ENCODE measurements at regions not wholly inside any gene's neighbourhood (a gene's known extent, or its start where the extent isn't known, plus 50 kb on each side); places are given as distances from the start of the nearest gene placed in this dataset.

GRCh38 chr7:13161125-13161524, 473.7 kb downstream of the ARL4A start:
- no peak overlapping the region for H3K4me3 ChIP-seq (ENCODE audit: low read length)
- no peak for DNase-seq
- H3K27me3 ChIP-seq (ENCODE audit: control insufficient read depth, insufficient read depth, low read length): no peaks in the 10 kb centered on the region

GRCh38 chr7:13165854-13166253, 478.4 kb downstream of the ARL4A start:
- Histone ChIP-seq H3K27me3 (ENCODE audit: control insufficient read depth, insufficient read depth, low read length) (no peaks in the 10 kb centered on the region), H3K36me3 (ENCODE audit: control insufficient read depth, insufficient read depth, low read length) (no peaks in the 10 kb centered on the region), H3K9me3 (replicated peaks; ENCODE audit: control insufficient read depth, low read depth, low read length) (no peaks in the 10 kb centered on the region), H3K27ac (ENCODE audit: low read length) (no peak overlapping the region), H3K4me1 (ENCODE audit: control insufficient read depth, insufficient read depth, low read length) (no peaks in the 10 kb centered on the region), H3K4me3 (ENCODE audit: low read length) (no peak overlapping the region)
- WGBS (ENCODE audit: insufficient coverage): 42% methylated on average over 2 of the region's 4 CpGs
- no peak for DNase-seq

More at GRCh38 chr7:13161125-13161524, 473.7 kb downstream of the ARL4A start:
- no peak overlapping the region for H3K27ac ChIP-seq (ENCODE audit: low read length)
- H3K4me1 ChIP-seq (ENCODE audit: control insufficient read depth, insufficient read depth, low read length): no peaks in the 10 kb centered on the region
- H3K9me3 ChIP-seq (replicated peaks; ENCODE audit: control insufficient read depth, low read depth, low read length): no peaks in the 10 kb centered on the region
- H3K36me3 ChIP-seq (ENCODE audit: control insufficient read depth, insufficient read depth, low read length): no peaks in the 10 kb centered on the region

- WGBS (ENCODE audit: insufficient coverage): 100% methylated on average over 1 of the region's 1 CpG
- no peak for DNase-seq
Observed at GRCh38 chr7:13166801-13167200, 479.4 kb downstream of the ARL4A start.

DNA sequence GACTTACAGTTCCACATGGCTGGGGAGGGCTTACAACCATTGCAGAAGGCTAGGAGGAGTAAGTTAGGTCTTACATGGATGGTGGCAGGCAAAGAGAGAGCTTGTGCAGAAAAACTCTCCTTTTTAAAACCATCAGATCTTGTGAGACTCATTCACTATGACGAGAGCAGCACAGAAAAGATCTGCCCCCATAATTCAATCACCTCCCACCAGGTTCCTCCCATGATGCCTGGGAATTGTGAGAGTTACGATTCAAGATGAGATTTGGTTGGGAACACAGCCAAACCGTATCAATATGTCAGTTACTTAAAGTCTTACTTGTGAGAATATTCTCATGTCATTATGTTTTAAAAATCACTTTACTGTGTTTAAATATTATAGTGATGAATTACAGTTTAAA, 481.9 kb downstream of the ARL4A start:
- no peak overlapping the region for H3K27ac ChIP-seq (ENCODE audit: low read length)
- H3K36me3 ChIP-seq (ENCODE audit: control insufficient read depth, insufficient read depth, low read length): no peaks in the 10 kb centered on the region
- H3K9me3 ChIP-seq (replicated peaks; ENCODE audit: control insufficient read depth, low read depth, low read length): no peaks in the 10 kb centered on the region
- no peak overlapping the region for H3K4me3 ChIP-seq (ENCODE audit: low read length)
- no peak for DNase-seq
- WGBS (ENCODE audit: insufficient coverage): no CpG with 5 or more reads among the region's 3 CpGs
- no peaks in the 10 kb centered on the region for H3K4me1 ChIP-seq (ENCODE audit: control insufficient read depth, insufficient read depth, low read length)
- no peaks in the 10 kb centered on the region for H3K27me3 ChIP-seq (ENCODE audit: control insufficient read depth, insufficient read depth, low read length)

More at GRCh38 chr7:13166801-13167200, 479.4 kb downstream of the ARL4A start:
- H3K9me3 ChIP-seq (replicated peaks; ENCODE audit: control insufficient read depth, low read depth, low read length): no peaks in the 10 kb centered on the region
- no peaks in the 10 kb centered on the region for H3K36me3 ChIP-seq (ENCODE audit: control insufficient read depth, insufficient read depth, low read length)
- no peaks in the 10 kb centered on the region for H3K27me3 ChIP-seq (ENCODE audit: control insufficient read depth, insufficient read depth, low read length)
- no peak overlapping the region for H3K27ac ChIP-seq (ENCODE audit: low read length)
- H3K4me3 ChIP-seq (ENCODE audit: low read length): no peak overlapping the region
- no peaks in the 10 kb centered on the region for H3K4me1 ChIP-seq (ENCODE audit: control insufficient read depth, insufficient read depth, low read length)

DNA sequence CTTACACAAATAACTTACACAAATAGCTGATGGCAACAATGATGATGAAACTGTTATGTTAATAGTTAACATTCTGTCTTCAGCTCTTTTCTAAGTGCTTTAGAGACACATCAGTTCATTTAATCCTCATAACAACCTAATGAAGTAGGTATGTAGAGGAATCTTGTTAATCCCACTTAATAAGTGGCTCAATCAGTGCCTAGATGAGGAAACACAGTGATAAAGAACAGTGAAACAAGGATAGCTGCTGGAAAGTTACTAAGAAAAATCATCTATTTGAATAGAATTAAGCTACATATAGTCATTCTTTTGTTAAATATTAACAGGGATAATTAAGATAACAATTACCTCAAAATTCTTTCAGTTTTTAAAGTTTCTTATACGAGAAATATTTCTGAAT, 487.6 kb downstream of the ARL4A start:
- H3K27me3 ChIP-seq (ENCODE audit: control insufficient read depth, insufficient read depth, low read length): no peaks in the 10 kb centered on the region
- H3K9me3 ChIP-seq (replicated peaks; ENCODE audit: control insufficient read depth, low read depth, low read length): no peaks in the 10 kb centered on the region
- H3K36me3 ChIP-seq (ENCODE audit: control insufficient read depth, insufficient read depth, low read length): no peaks in the 10 kb centered on the region
- H3K4me1 ChIP-seq (ENCODE audit: control insufficient read depth, insufficient read depth, low read length): peaks cover 3% of the 10 kb centered on the region
- no peak for DNase-seq
- no CpG with 5 or more reads among the region's 1 CpG for WGBS (ENCODE audit: insufficient coverage)
- no peak overlapping the region for H3K4me3 ChIP-seq (ENCODE audit: low read length)
- H3K27ac ChIP-seq (ENCODE audit: low read length): no peak overlapping the region

- WGBS (ENCODE audit: insufficient coverage): no CpG with 5 or more reads among the region's 5 CpGs
Observed at GRCh38 chr7:13179011-13179582, 491.7 kb downstream of the ARL4A start.

GRCh38 chr7:13179775-13180523, 492.5 kb downstream of the ARL4A start:
- H3K27ac ChIP-seq (ENCODE audit: low read length): no peak overlapping the region
- WGBS (ENCODE audit: insufficient coverage): 38% methylated on average over 2 of the region's 5 CpGs
- DNase-seq: peak; percentile 67

More at GRCh38 chr7:13179011-13179582, 491.7 kb downstream of the ARL4A start:
- H3K27me3 ChIP-seq (ENCODE audit: control insufficient read depth, insufficient read depth, low read length): no peaks in the 10 kb centered on the region
- H3K4me1 ChIP-seq (ENCODE audit: control insufficient read depth, insufficient read depth, low read length): peaks cover 4% of the 10 kb centered on the region
- H3K36me3 ChIP-seq (ENCODE audit: control insufficient read depth, insufficient read depth, low read length): no peaks in the 10 kb centered on the region
- DNase-seq: peak; percentile 31
- no peaks in the 10 kb centered on the region for H3K9me3 ChIP-seq (replicated peaks; ENCODE audit: control insufficient read depth, low read depth, low read length)
- H3K4me3 ChIP-seq (ENCODE audit: low read length): no peak overlapping the region
- no peak overlapping the region for H3K27ac ChIP-seq (ENCODE audit: low read length)

DNA sequence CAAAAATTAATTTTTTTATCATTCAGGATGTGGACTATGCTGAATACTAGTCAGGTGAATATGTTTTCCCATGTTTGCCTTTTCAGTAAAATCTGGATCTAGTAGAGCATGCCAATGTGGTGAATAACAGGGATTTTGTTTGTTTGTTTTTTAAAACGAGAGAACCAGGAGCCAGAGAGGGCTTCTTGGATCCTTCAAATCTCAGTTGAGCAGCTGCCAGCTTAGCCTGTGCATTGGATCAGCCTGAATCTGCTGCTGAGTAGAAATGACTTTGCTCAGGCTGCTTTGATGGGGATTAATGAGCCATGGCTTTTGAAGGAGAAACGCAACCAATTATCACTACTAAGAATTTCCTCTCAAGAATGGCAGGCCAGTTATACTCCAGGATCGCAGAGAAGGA, 493.8 kb downstream of the ARL4A start:
- Histone ChIP-seq H3K4me3 (ENCODE audit: low read length) (no peak overlapping the region), H3K9me3 (replicated peaks; ENCODE audit: control insufficient read depth, low read depth, low read length) (no peaks in the 10 kb centered on the region), H3K27ac (ENCODE audit: low read length) (no peak overlapping the region), H3K27me3 (ENCODE audit: control insufficient read depth, insufficient read depth, low read length) (no peaks in the 10 kb centered on the region), H3K36me3 (ENCODE audit: control insufficient read depth, insufficient read depth, low read length) (no peaks in the 10 kb centered on the region), H3K4me1 (ENCODE audit: control insufficient read depth, insufficient read depth, low read length) (peaks cover 4% of the 10 kb centered on the region)
- DNase-seq: peak; percentile 58
- WGBS (ENCODE audit: insufficient coverage): 0% methylated on average over 1 of the region's 3 CpGs

More at GRCh38 chr7:13179775-13180523, 492.5 kb downstream of the ARL4A start:
- Histone ChIP-seq H3K27me3 (ENCODE audit: control insufficient read depth, insufficient read depth, low read length) (no peaks in the 10 kb centered on the region), H3K4me3 (ENCODE audit: low read length) (no peak overlapping the region), H3K9me3 (replicated peaks; ENCODE audit: control insufficient read depth, low read depth, low read length) (no peaks in the 10 kb centered on the region), H3K36me3 (ENCODE audit: control insufficient read depth, insufficient read depth, low read length) (no peaks in the 10 kb centered on the region), H3K4me1 (ENCODE audit: control insufficient read depth, insufficient read depth, low read length) (peaks cover 4% of the 10 kb centered on the region)

DNA sequence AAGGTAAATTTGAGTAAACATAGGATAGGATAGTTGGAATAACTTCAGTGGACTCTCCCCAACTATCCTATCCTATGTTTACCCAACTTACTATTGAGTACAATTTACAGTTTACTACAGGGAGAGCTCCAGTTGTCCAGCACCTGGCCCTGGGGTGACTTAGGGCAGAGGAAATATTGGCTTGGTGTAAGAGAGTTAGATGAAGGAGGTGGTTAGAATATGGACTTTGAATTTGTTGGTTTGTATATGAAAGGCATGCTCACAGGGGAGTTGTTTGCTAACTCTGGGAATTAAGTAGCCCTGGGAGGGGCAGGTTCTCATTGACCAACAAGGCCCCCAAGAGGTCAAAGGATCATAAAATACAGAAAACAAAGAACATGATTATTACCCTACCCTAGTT, 497.7 kb downstream of the ARL4A start:
- Histone ChIP-seq H3K27ac (ENCODE audit: low read length) (no peak overlapping the region), H3K27me3 (ENCODE audit: control insufficient read depth, insufficient read depth, low read length) (no peaks in the 10 kb centered on the region), H3K4me1 (ENCODE audit: control insufficient read depth, insufficient read depth, low read length) (no peaks in the 10 kb centered on the region), H3K36me3 (ENCODE audit: control insufficient read depth, insufficient read depth, low read length) (no peaks in the 10 kb centered on the region), H3K9me3 (replicated peaks; ENCODE audit: control insufficient read depth, low read depth, low read length) (no peaks in the 10 kb centered on the region), H3K4me3 (ENCODE audit: low read length) (no peak overlapping the region)
- no peak for DNase-seq

DNA sequence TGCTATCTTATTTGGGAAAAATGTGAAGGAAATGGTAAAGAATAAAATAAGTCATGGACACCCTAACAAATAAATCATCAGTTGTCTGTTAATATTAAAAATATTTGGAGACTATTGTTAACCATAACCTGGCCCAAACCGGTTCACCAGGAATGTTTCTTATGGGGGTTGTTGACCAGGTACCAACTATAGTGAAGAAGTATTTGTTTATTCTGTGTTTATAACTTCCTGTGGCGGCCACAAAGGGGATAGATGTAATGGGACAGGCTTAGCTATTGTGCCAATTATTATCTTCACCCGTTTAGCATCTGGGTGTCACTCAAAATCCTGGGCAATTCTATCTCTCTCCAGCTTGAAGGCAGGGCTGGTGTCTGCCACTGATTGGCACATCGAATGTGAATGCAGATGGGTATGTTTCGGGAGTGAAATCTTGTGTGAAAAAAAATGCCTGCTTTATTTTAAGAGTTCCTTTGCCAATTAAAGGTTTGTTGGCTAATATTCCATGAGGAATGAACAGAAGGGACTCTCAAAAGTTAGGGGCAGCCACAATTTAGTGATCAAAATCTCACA, 500.9 kb downstream of the ARL4A start:
- Histone ChIP-seq H3K4me1 (ENCODE audit: control insufficient read depth, insufficient read depth, low read length) (no peaks in the 10 kb centered on the region), H3K27me3 (ENCODE audit: control insufficient read depth, insufficient read depth, low read length) (no peaks in the 10 kb centered on the region), H3K4me3 (ENCODE audit: low read length) (no peak overlapping the region), H3K9me3 (replicated peaks; ENCODE audit: control insufficient read depth, low read depth, low read length) (no peaks in the 10 kb centered on the region), H3K27ac (ENCODE audit: low read length) (no peak overlapping the region), H3K36me3 (ENCODE audit: control insufficient read depth, insufficient read depth, low read length) (no peaks in the 10 kb centered on the region)
- 67% methylated on average over 3 of the region's 5 CpGs for WGBS (ENCODE audit: insufficient coverage)
- peak; percentile 4 for DNase-seq
